GM12878 (cell line): ENCODE measurements at regions not wholly inside any gene's neighbourhood (a gene's known extent, or its start where the extent isn't known, plus 50 kb on each side); places are given as distances from the start of the nearest gene placed in this dataset.

Experiments used
- ATAC-seq: fragments of 200-7000 bp; cut with Tn5 transposase; 3 replicates; pipeline ENCODE4 v1.9.1; 2020; ENCODE audit warnings: mild to moderate bottlenecking, moderate library complexity
- BruUV-seq: library from RNA; stranded (reverse); fragments of 400-500 nt; replicated peaks from 2 replicates; lab custom pipeline; 2021; lab: Mats Ljungman, UMichigan
- CTCF ChIA-PET: fragments of 300-600 bp; sonication (Branson Sonifier 250); formaldehyde crosslinking; extraction: SDS; loops from one replicate; lab custom pipeline; 2021; ENCODE audit warnings: inconsistent platforms; lab: Yijun Ruan, JAX
- POLR2A ChIA-PET: fragments of 350-600 bp; formaldehyde crosslinking; extraction: SDS; loops from one replicate; lab custom pipeline; 2021; ENCODE audit warnings: inconsistent platforms; lab: Charles Lee
- RAD21 ChIA-PET: fragments of 300-600 bp; sonication (Branson Sonifier 250); formaldehyde crosslinking; loops from one replicate; lab custom pipeline; 2023; ENCODE audit warnings: antibody characterized with exemption; ENCODE audit not compliant: unreplicated experiment; lab: Charles Lee
- SMC1A ChIA-PET: fragments of 300-600 bp; sonication (Branson Sonifier 250); formaldehyde crosslinking; loops from one replicate; lab custom pipeline; 2023; ENCODE audit not compliant: unreplicated experiment, uncharacterized antibody; lab: Charles Lee
- DNase-seq: peaks from one replicate; pipeline ENCODE4 v3.0.0-alpha.2; 2011; ENCODE audit warnings: low read depth, low spot score
- FAIRE-seq: peaks from 3 replicates; lab custom pipeline; 2011; peaks lifted over from hg19 to GRCh38; lab: Jason Lieb, UNC
- H2AFZ ChIP-seq: 2 replicates; pipeline ENCODE4 v1.6.0; 2011; ENCODE audit warnings: low read depth, low read length, control low read depth; ENCODE audit not compliant: control insufficient read depth
- H3K27ac ChIP-seq: 2 replicates; pipeline ENCODE4 v1.5.1; 2011; ENCODE audit warnings: control low read depth; ENCODE audit not compliant: control insufficient read depth, insufficient read depth
- H3K27me3 ChIP-seq, 2 experiments: replicated peaks in 1 of 2; 2 replicates each; pipeline versions ENCODE4 v1.6.0 to v1.6.1; 2011; ENCODE audit warnings: low read length in 1 of 2; ENCODE audit not compliant: control insufficient read depth in 2 of 2, insufficient read depth in 2 of 2
- H3K36me3 ChIP-seq, 2 experiments: 2 replicates each; pipeline ENCODE4 v1.5.1; 2011; ENCODE audit warnings: low read length in 1 of 2; ENCODE audit not compliant: control insufficient read depth in 2 of 2, insufficient read depth in 2 of 2
- H3K4me1 ChIP-seq: 2 replicates; pipeline ENCODE4 v1.6.1; 2011; ENCODE audit warnings: mild to moderate bottlenecking, low read length, moderate library complexity, mixed read lengths; ENCODE audit not compliant: control insufficient read depth, insufficient read depth
- H3K4me2 ChIP-seq: 2 replicates; pipeline ENCODE4 v1.6.0; 2011; ENCODE audit warnings: control low read depth; ENCODE audit not compliant: control insufficient read depth, insufficient read depth
- H3K4me3 ChIP-seq: fragments of 200-600 bp; sonication (generic); 2 replicates; pipeline ENCODE4 v1.5.1; 2016
- H3K79me2 ChIP-seq: 2 replicates; pipeline ENCODE4 v1.6.0; 2011; ENCODE audit warnings: low read length; ENCODE audit not compliant: control insufficient read depth, insufficient read depth
- H3K9ac ChIP-seq: 2 replicates; pipeline ENCODE4 v1.8.0; 2011; ENCODE audit warnings: low read length, control low read depth, mixed read lengths; ENCODE audit not compliant: control insufficient read depth, insufficient read depth
- H3K9me3 ChIP-seq: replicated peaks from 3 replicates; pipeline ENCODE4 v1.5.1; 2011; ENCODE audit warnings: mild to moderate bottlenecking, low read length; ENCODE audit not compliant: control insufficient read depth, insufficient read depth
- H4K20me1 ChIP-seq: 2 replicates; pipeline ENCODE4 v1.6.0; 2011; ENCODE audit not compliant: control insufficient read depth, insufficient read depth
- BHLHE40 ChIP-seq, 2 experiments: fragments of 450-650 bp in 1 of 2; IDR thresholded peaks; 2 replicates each; pipeline ENCODE4 v1.6.1; 2011 to 2017; ENCODE audit warnings: low read depth in 2 of 2, borderline replicate concordance in 1 of 2, improper control_type of control experiment in 1 of 2, low read length in 1 of 2, mild to moderate bottlenecking in 1 of 2
- FOXK2 ChIP-seq: fragments of 450-650 bp; IDR thresholded peaks from 2 replicates; pipeline ENCODE4 v1.6.1; 2017; ENCODE audit warnings: mild to moderate bottlenecking, moderate library complexity
- MXI1 ChIP-seq: fragments of 150-350 bp; IDR thresholded peaks from 2 replicates; pipeline ENCODE4 v1.6.1; 2011; ENCODE audit warnings: low read depth, mild to moderate bottlenecking, inconsistent platforms, low read length, improper control_type of control experiment
- NFYA ChIP-seq: IDR thresholded peaks from 2 replicates; pipeline ENCODE4 v1.6.1; 2011; ENCODE audit warnings: low read depth, mild to moderate bottlenecking, low read length, improper control_type of control experiment, borderline replicate concordance
- SP1 ChIP-seq: IDR thresholded peaks from one replicate; pipeline ENCODE4 v1.6.1; 2011; ENCODE audit warnings: low read depth, low read length
- SREBF2 ChIP-seq: IDR thresholded peaks from 2 replicates; pipeline ENCODE4 v1.6.1; 2012; ENCODE audit warnings: mild to moderate bottlenecking, low read length
- USF1 ChIP-seq: IDR thresholded peaks from 2 replicates; pipeline ENCODE4 v1.6.1; 2011; ENCODE audit warnings: borderline replicate concordance, low read depth, mild to moderate bottlenecking, moderate library complexity, mixed read lengths, low read length; ENCODE audit not compliant: insufficient read depth; ENCODE audit errors: extremely low read length
- WGBS: methylation state at CpG from one replicate; pipeline ENCODE4 v1.1.6; 2016; ENCODE audit warnings: low lambda C conversion rate; ENCODE audit not compliant: insufficient replicate concordance, insufficient coverage; ENCODE audit errors: missing lambda C conversion rate; 5-methylcytosine and 5-hydroxymethylcytosine counted together
- in situ Hi-C: fragments of 300-500 bp; cut with MboI; formaldehyde crosslinking; loops from 9 replicates; pipeline ENCODE4 v1.14.3; 2018; ENCODE audit warnings: mixed read lengths
- intact Hi-C: fragments of 100-400 bp; cut with micrococcal nuclease; formaldehyde crosslinking; loops from one replicate; pipeline ENCODE4 v1.14.2; 2022; ENCODE audit not compliant: unreplicated experiment
- TF ChIP-seq, protein P1 (sequence below): IDR thresholded peaks from 2 replicates; pipeline ENCODE4 v1.6.1; 2012; ENCODE audit warnings: low read depth, low read length, improper control_type of control experiment

DNA sequence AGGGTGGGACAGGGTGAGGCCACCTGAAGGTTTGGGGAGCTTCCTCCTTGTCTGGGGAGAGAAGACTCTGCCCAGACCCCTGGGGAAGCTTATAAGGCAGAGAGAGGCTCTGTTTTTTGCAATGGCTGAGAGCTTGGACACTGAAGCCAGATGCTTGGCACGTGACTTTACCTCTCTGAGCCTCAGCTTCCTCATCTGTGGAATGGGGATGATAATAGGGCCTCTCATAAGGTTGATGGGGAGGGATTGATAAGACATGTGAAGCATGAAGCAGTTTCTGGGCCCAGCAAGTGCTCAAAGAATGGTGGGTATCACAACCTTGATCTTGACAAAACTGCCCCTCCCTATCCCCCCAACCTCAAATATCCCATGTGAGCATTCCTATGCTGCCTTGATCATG is 195.4 kb upstream of the LHX5 start:
- Histone ChIP-seq H4K20me1 (0 out of 2 replicates have a peak, but pooled peaks cover 3% of the 10 kb centered on the region), H3K36me3 (no peaks in the 10 kb centered on the region), H3K27me3 (peaks cover 2 to 7% of the 10 kb centered on the region in 2 experiments; a peak in 2 of 4 replicates), H3K9ac (no peak overlapping the region), H3K4me2 (no peak overlapping the region), H2AFZ (no peak overlapping the region), H3K4me3 (no peak overlapping the region), H3K4me1 (no peaks in the 10 kb centered on the region), H3K79me2 (no peaks in the 10 kb centered on the region), H3K9me3 (no peaks in the 10 kb centered on the region), H3K27ac (no peak overlapping the region)
- ChIA-PET SMC1A (no interaction called here), CTCF (no interaction called here), POLR2A (no interaction called here), RAD21 (no interaction called here)
- FAIRE-seq (no peak), DNase-seq (no peak), ATAC-seq (no peak)
- intact Hi-C loops: no loop called here
- no TSS peak for BruUV-seq
- TF ChIP-seq SREBF2: no peak
- no peak for TF ChIP-seq USF1
- TF ChIP-seq SP1: no peak
- TF ChIP-seq NFYA: no peak
- TF ChIP-seq MXI1: no peak
- TF ChIP-seq, protein P1, sequence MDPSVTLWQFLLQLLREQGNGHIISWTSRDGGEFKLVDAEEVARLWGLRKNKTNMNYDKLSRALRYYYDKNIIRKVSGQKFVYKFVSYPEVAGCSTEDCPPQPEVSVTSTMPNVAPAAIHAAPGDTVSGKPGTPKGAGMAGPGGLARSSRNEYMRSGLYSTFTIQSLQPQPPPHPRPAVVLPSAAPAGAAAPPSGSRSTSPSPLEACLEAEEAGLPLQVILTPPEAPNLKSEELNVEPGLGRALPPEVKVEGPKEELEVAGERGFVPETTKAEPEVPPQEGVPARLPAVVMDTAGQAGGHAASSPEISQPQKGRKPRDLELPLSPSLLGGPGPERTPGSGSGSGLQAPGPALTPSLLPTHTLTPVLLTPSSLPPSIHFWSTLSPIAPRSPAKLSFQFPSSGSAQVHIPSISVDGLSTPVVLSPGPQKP: no peak
- no peak for TF ChIP-seq FOXK2
- no peak for TF ChIP-seq BHLHE40 (IDR thresholded peaks at IDR 0.05; ENCODE audit: borderline replicate concordance in 1 of 2, low read depth in 2 of 2, low read length in 1 of 2)
- in situ Hi-C loops: no loop called here
- 0% methylated on average over 1 of the region's 1 CpG for WGBS
